Adrenal gland (tissue), 9 donors: ENCODE measurements at regions not wholly inside any gene's neighbourhood (a gene's known extent, or its start where the extent isn't known, plus 50 kb on each side); places are given as distances from the start of the nearest gene placed in this dataset.

Experiments
- DNase-seq, 7 donors: peaks; one replicate each; pipeline ENCODE4 v3.0.0-alpha.2; 2019 to 2020
- H3K27ac ChIP-seq, 5 donors: fragments of 200-600 bp; sonication (generic) in 4 of 5; 1 replicate in 3 of 5; 2 replicates in 2 of 5; pipeline versions ENCODE4 v1.5.1 to v1.8.0; 2016 to 2020; ENCODE audit warnings: mild to moderate bottlenecking in 1 of 5
- H3K27me3 ChIP-seq: fragments of 200-600 bp; 2 replicates; pipeline ENCODE4 v1.8.0; 2021
- H3K36me3 ChIP-seq, 2 donors: fragments of 200-600 bp; replicated peaks in 1 of 2; 1 replicate in 1 of 2; 2 replicates in 1 of 2; pipeline versions ENCODE4 v1.5.1 to v1.8.0; 2018 to 2022
- H3K4me1 ChIP-seq, 2 donors: fragments of 200-600 bp; replicated peaks in 1 of 2; 1 replicate in 1 of 2; 2 replicates in 1 of 2; pipeline versions ENCODE4 v1.5.1 to v1.8.0; 2018 to 2021
- H3K4me3 ChIP-seq, 4 donors: fragments of 200-600 bp; sonication (generic) in 3 of 4; one replicate each; pipeline ENCODE4 v1.5.1; 2016 to 2018
- H3K9me3 ChIP-seq, 3 donors: fragments of 200-600 bp; sonication (generic) in 1 of 3; replicated peaks in 1 of 3; 1 replicate in 2 of 3; 2 replicates in 1 of 3; pipeline versions ENCODE4 v1.5.1 to v1.8.0; 2016 to 2021
- POLR2A ChIP-seq, 2 donors: fragments of 450-650 bp; IDR thresholded peaks; one replicate each; pipeline ENCODE4 v1.6.1; 2017; ENCODE audit warnings: antibody characterized with exemption in 2 of 2, mild to moderate bottlenecking in 2 of 2, moderate library complexity in 1 of 2
- WGBS, 4 donors: extraction: QIAGEN DNeasy Blood & Tissue Kit in 2 of 4; methylation state at CpG; one replicate each; pipeline versions ENCODE4 v1.1.5 to v1.1.7; 2013 to 2017; 5-methylcytosine and 5-hydroxymethylcytosine counted together
- intact Hi-C, 2 donors: fragments of 100-400 bp; cut with DNase I; formaldehyde crosslinking; loops; one replicate each; pipeline versions ENCODE4 v1.14.1 to v1.15.0; 2022 to 2023
- TF ChIP-seq, protein P1 (sequence below), 6 experiments: fragments of 450-650 bp in 4 of 6; fragments of 200-600 bp in 2 of 6; sonication (generic) in 1 of 6; IDR thresholded peaks; 1 replicate in 5 of 6; 2 replicates in 1 of 6; pipeline versions ENCODE4 v1.5.1 to v1.8.0; 2016 to 2021; ENCODE audit warnings: antibody characterized with exemption in 6 of 6, mild to moderate bottlenecking in 2 of 6, moderate library complexity in 1 of 6
- donor health status: healthy with polysubstance abuse.
- donor health status: Bipolar disorder and iron deficiency.
- donor health status: DM: yes; HTN: yes; CAD: no.
- donor health status: DM: no; HTN: no; CAD: no.
- donor health status: DM: no; HTN: no; CAD: no.

DNA sequence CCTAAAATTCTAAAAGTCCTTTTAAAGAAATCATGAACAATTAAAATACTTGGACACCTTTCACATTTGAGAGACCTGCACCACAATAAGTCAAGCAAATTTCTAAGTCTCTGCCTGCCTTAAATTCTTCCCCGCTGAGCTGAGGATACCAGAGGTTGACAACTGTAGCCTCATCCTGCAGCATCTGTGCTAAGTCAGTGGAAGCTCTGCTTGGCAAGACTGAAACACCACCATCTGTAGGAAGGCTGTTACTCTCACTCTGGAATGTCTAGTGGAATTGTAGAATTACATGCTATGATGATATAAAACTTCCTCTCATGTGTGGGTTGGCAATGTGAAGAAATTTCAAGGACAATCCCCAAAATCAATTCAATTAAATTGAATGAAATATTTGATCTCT, 1756.5 kb downstream of the NCAM2 start:
- DNase-seq: no peak
- intact Hi-C loops: no loop called here
- Histone ChIP-seq H3K9me3 (no peaks in the 10 kb centered on the region), H3K4me3 (no peak overlapping the region), H3K27me3 (no peaks in the 10 kb centered on the region), H3K36me3 (no peaks in the 10 kb centered on the region), H3K4me1 (no peaks in the 10 kb centered on the region), H3K27ac (no peak overlapping the region)
- WGBS, 4 donors: 63 to 78% (median 71%) methylated on average over 1 of the region's 1 CpG
- TF ChIP-seq, protein P1, sequence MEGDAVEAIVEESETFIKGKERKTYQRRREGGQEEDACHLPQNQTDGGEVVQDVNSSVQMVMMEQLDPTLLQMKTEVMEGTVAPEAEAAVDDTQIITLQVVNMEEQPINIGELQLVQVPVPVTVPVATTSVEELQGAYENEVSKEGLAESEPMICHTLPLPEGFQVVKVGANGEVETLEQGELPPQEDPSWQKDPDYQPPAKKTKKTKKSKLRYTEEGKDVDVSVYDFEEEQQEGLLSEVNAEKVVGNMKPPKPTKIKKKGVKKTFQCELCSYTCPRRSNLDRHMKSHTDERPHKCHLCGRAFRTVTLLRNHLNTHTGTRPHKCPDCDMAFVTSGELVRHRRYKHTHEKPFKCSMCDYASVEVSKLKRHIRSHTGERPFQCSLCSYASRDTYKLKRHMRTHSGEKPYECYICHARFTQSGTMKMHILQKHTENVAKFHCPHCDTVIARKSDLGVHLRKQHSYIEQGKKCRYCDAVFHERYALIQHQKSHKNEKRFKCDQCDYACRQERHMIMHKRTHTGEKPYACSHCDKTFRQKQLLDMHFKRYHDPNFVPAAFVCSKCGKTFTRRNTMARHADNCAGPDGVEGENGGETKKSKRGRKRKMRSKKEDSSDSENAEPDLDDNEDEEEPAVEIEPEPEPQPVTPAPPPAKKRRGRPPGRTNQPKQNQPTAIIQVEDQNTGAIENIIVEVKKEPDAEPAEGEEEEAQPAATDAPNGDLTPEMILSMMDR (IDR thresholded peaks at IDR 0.05): no peak
- TF ChIP-seq POLR2A (IDR thresholded peaks at IDR 0.05): no peak

DNA sequence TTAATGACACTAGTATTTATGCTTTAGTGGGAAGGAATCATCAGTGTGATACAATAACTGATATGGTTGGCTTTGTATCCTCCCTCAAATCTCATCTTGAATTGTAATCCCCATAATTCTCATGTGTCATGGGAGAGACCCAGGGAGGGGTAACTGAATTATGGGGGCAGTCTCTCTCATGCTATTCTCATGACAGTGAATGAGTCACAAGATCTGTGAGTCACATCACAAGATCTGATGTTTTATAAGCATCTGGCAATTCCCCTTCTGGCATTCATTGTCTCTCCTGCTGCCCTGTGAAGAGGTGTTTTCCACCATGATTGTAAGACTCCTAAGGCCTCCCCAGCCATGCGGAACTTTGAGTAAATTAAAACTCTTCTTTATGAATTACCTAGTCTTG, 1760.3 kb downstream of the NCAM2 start:
- Histone ChIP-seq H3K27me3 (no peaks in the 10 kb centered on the region), H3K27ac (no peak overlapping the region), H3K9me3 (no peaks in the 10 kb centered on the region), H3K4me3 (no peak overlapping the region), H3K4me1 (no peaks in the 10 kb centered on the region), H3K36me3 (no peaks in the 10 kb centered on the region)
- DNase-seq: no peak
- intact Hi-C loops: no loop called here
- no peak for TF ChIP-seq POLR2A (IDR thresholded peaks at IDR 0.05)
- TF ChIP-seq, protein P1 (IDR thresholded peaks at IDR 0.05): no peak
- 89 to 96% (median 92%) methylated on average over 1 of the region's 1 CpG for WGBS, 4 donors

DNA sequence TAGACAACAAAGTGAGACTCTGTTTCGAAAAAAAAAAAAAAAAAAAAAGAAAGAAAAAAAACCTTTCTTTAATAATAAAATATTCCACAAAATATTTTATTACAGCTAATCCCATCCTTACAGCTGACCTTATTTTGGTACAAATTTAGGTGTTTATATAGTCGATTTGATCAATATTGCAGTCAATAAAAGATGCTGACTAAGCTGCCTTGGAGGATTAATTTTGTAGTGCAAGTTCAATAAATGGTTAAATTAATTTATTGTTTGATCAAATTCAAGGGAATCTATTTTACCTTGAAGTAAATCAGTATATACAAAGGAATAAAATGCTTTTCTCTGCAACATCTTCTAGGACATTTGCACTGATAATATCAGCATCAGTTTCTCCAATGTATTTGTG, 1764.3 kb downstream of the NCAM2 start:
- intact Hi-C loops: no loop called here
- Histone ChIP-seq H3K36me3 (no peaks in the 10 kb centered on the region), H3K27me3 (no peaks in the 10 kb centered on the region), H3K27ac (no peak overlapping the region), H3K4me1 (no peaks in the 10 kb centered on the region), H3K4me3 (no peak overlapping the region), H3K9me3 (no peaks in the 10 kb centered on the region)
- 88 to 95% (median 93%) methylated on average over 2 of the region's 2 CpGs for WGBS, 4 donors
- no peak for DNase-seq
- TF ChIP-seq, protein P1 (IDR thresholded peaks at IDR 0.05): no peak
- no peak for TF ChIP-seq POLR2A (IDR thresholded peaks at IDR 0.05)

DNA sequence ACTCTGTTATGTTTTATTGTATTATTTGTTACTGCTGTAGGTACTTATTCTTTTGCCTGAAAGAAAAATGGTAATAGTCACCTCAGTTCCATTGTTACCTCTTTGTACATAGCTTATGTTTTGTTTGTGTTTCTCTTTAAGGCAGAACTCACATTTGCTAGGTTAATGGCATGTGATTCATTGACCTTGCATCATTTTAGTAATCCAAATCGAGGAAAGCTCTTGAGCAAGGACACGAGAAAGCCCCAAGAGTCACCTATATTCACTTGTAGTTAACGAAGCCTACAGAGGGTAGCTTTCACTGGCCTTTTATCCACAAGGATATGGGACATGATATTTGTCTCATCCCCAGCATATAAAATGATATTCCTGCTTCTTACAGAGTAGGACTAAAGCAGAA, 1765.2 kb downstream of the NCAM2 start:
- no peaks in the 10 kb centered on the region for H3K27me3 ChIP-seq
- no peak for DNase-seq
- intact Hi-C loops: no loop called here
- H3K27ac ChIP-seq: no peak overlapping the region
- H3K36me3 ChIP-seq: no peaks in the 10 kb centered on the region
- TF ChIP-seq POLR2A (IDR thresholded peaks at IDR 0.05): no peak
- TF ChIP-seq, protein P1 (IDR thresholded peaks at IDR 0.05): no peak
- H3K9me3 ChIP-seq: no peaks in the 10 kb centered on the region
- no peaks in the 10 kb centered on the region for H3K4me1 ChIP-seq
- no peak overlapping the region for H3K4me3 ChIP-seq
- WGBS, 4 donors: 42 to 46% (median 45%) methylated on average over 3 of the region's 3 CpGs
